ENCODE measurements at regions not wholly inside any gene's neighbourhood (a gene's known extent, or its start where the extent isn't known, plus 50 kb on each side); places are given as distances from the start of the nearest gene placed in this dataset.
"Not testable (repeated sequence)": the region's sequence is repeated elsewhere in the genome, so short reads cannot be mapped to it uniquely, and the experiment has no call there.

DNA sequence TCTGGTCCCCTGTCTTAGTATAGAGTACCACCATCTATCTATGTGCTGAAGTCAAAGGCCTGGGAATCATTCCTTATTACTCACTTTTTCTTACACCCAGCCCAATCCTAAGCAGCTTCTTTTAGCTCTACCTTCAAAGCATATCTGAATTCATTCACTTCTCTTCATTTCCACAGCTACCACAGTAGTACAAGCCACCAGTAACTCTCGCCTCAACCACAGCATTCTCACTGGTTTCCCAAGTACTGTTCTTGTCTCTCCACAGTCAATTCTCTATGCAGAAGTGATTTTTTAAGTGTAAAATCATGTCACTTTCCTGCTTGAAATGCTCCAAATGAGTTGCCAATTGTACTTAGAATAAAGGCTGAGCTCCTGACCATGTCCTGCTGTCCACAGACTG is 401.7 kb downstream of the OXSM start:
- DNase-seq, result no peak

DNA sequence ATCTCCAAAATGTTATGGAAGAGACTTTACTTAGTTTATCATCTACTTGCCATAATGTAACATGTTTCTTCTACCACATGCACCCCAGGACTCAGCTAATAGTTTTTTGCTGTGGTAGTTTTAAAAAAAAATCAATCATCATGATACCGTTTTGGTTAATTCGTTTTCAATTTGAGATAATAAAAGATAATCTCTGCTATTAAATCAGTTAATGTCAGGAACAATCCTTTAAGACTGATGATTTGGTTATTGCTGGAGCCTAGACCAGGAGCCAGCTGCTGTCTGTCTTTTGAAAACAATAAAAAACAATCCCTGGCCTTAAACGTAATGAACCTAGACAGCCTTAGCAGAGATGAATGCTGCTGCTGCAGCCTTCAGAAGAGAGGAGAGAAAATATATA is 403.7 kb downstream of the OXSM start:
- DNase-seq, result no peak

DNA sequence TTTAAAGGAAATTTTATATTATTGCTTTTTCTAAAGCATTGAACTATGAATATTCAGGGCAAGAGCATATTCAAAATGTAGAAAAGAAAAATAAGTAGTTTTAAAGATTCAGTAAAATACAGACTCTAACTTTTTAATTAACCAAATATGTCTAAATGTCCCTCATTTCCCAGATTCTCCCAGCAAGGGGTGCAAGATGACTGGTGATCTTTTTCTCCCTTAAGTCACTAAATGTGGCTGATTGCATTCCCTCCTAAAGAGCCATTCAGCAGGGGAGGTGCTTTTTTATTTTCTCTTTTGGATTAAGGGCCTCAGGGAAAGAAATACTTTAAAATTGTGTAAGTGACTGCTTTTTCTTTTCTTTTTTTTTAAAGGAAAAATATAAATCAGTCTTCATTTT is 406.9 kb downstream of the OXSM start:
- DNase-seq, result no peak

DNA sequence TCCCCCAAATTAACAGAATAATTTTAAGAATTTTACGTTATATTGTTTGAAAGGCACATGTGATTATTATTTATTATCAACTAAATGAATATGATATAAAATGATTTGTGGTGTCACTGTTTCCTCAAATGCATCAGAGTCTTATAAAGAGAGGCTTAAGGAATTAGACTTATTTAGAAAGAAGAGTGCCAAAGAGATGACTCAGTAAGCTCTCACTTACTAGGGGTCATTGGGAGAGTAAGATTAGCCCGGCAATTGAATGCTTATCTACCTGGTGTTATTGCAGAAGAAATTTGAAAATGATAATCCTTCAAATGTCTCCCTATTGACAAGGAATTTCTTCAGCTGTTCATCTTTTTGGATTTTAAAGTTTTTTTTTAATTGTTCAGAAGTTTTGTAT is 408.7 kb downstream of the OXSM start:
- DNase-seq, result no peak

DNA sequence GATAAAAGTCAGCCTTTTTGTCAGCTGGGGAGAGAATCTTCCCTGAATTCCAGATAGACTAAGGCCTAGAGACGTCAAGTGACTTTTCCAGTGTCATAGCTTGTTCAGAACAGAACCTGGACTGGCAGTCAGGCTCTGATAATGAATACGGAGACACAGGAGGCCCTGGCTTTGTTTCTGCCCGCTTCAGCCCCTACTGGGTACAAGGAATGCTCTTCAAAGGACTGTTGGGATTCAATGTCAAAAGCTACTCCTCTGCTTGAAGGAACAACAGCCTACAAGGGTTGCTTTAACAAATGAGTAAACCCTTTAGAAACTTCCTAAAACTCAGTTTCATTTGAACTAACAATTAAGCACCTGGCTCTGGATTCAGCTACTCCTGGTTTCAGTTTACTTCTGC is 412.3 kb downstream of the OXSM start:
- no peak for DNase-seq

DNA sequence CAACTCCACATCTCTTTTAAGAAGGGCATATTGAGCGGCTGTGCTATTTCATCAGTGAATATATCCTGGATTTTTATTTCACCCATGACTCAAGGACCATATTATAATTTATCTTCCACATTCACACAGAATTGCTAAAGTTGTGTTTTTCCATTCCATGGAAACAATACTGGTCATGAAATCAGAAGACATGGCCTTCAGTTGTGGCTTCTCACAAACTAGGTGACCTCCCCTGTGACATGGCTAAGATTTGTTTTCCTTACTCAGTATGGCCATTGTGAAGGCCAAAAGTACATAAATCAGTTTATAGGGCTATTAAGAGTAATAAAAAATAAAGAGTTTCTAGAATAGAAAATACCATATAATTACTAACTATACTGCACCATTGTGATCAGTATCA is 415.6 kb downstream of the OXSM start:
- no peak for DNase-seq

DNA sequence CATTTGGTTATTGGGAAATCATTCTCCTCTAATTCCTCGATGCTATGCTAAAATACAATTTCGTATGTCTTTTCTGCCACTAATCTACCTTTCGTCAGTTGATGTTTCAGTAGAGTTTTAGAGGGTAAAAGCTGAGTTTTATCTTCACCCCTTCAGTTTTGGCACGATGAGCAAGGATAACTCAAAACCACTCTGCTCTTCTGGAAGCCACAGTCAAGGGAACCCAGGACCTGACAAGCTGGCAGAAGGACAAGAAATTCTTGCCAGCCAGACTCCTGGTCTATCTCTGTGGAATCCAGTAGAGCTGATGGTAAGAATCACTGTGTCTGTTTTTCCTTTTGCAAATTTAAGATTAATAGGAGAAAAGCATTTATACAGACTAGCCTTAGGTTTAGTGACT is 414.4 kb upstream of the LRRC3B start:
- DNase-seq, result no peak

DNA sequence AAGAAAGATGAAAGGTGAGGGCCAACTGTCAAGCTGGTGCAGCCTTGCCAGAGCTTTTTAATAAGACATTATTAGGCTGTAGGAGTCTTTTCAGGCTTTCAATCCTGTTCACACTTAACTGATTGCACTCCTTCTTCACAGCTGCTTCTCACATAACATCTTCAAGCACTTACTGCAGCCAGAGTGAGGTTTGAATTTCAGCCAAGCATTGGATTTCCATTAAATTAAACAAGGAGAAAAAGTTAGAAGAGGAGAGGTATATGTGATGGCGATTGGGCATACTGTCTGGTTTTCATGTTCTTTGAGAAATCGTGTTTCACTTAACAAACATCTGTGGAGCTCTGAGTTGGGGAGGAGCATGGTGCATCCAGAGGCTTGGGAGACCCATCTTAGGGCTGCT is 392.8 kb upstream of the LRRC3B start:
- DNase-seq, result no peak

DNA sequence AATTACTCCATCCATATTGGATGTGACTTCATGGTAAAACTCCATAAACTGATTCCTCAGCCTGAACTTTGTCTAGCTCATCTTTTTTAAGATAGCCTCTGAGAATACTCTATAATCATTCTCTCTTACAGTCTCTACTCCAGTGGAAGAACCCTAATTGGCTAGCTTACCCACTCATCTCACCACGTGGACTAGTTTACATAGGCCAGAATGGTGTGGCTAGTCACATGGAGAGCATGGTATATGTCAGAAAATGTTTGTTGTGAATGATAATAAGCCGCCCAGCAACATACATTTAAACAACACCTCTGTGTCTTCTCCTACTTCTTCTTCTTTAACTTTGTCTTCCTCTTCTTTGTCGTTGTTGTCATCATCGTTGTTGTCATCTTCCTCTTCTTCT is 389.2 kb upstream of the LRRC3B start:
- no peak for DNase-seq

DNA sequence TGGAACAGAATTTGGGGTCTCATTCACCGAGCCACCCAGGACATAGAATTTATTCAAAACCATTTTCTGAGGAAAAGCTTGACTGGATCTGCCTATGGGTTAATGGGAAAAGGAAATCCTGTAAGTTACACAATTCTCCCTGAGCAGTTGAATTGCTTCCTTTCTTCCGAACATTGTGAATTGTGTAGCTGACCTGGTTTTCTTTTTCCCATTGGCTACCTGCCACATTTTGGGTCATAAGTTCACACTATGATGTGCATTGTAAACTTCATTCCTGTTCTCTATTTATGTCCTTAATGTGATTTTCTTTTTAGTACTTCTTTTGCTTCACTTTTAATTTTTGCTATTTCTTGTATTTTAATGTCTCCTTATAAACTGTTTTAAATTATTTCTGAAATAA is 386.0 kb upstream of the LRRC3B start:
- no peak for DNase-seq

DNA sequence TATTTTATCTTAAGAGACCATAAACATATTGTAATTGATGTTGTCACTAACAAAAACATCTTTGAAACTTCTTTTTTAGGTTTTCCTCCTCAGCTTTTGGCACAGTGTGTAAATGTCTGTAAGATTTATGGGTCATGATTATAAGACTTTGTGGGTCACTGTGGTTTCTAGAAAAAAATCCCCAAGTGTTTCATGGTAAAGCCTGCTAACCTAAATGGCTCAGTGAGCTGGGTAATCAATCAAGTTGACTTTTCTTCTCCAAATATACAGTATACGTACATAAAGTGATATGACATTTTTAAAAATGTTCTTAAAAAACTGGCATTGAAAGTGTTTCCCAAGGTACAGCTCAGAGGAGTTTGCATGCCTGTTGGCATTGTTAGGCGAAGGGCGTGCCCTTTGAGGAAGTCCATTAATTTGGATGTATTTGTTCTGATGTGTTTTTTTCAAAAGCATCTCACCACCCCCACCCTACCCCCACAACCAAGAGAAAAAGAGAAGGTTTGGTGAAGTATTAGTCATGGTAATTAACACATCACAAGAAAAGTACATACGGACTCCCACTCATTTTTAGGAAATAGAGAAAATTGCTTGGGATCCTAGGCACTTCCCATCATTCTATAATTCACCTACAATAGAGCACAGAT is 385.4 kb upstream of the LRRC3B start:
- DNase-seq, result no peak

DNA sequence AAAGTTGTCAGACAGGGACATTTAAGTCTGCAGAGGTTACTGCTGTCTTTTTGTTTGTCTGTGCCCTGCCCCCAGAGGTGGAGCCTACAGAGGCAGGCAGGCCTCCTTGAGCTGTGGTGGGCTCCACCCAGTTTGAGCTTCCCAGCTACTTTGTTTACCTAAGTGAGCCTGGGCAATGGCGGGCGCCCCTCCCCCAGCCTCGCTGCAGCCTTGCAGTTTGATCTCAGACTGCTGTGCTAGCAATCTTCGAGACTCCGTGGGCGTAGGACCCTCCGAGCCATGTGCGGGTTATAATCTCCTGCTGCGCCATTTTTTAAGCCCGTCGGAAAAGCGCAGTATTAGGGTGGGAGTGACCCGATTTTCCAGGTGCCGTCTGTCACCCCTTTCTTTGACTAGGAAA is 378.0 kb upstream of the LRRC3B start:
- DNase-seq, result not testable (repeated sequence)

DNA sequence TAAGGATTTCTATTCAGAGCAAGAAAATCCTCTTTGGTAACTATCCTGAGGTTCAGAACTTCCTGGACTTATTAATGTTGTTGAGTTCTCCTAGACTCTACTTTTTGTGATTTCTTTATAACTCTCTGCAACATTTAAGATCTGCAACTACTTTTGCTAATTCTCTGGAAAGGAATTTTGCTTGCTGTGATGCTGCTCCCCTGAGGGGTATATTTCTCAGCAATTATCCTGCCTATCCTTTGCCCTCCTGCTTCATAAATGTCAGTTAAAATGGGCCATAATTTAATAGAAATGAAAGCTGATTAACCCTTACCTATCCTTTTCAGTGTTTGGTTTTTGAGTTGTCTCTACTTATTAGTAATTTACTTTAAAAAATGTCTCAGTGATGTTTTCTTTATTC is 377.3 kb upstream of the LRRC3B start:
- DNase-seq, result no peak

DNA sequence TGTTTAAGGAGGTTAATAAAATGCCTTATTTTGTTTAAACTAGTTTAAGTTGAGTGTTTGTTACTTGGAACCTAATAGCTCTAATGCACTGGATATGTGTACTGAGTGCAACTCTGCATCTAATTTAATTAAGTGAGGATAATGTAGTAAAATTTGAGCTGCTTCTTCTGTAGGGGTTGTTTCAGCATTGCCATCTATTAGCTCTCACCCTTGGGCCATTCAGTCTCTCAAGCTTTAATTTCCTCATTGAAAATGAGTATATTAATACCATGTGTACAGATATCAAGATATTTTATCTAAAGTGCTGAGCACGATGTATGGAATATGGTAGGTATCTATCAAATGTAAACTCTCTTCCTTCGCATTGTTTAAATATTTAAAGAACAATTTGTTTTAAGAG is 375.7 kb upstream of the LRRC3B start:
- no peak for DNase-seq

DNA sequence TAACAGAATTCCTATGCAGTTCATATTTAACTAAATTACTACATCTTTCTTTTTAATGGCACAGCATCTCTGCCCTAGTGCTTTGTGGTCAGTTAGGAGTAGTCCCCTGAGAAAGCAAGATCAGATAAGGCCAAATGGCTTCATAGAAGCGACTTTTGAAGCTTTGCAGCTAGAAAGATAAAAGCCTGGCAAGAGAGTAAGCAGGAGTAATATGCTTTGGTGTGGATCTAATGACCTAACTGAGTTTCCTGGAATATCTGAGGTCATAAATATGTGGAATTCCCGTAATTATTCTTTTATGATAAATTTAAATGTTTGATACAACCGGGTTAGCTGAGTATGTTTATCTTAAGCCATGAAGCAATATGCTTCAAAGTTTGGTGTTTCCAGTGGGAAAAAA is 374.9 kb upstream of the LRRC3B start:
- no peak for DNase-seq

DNA sequence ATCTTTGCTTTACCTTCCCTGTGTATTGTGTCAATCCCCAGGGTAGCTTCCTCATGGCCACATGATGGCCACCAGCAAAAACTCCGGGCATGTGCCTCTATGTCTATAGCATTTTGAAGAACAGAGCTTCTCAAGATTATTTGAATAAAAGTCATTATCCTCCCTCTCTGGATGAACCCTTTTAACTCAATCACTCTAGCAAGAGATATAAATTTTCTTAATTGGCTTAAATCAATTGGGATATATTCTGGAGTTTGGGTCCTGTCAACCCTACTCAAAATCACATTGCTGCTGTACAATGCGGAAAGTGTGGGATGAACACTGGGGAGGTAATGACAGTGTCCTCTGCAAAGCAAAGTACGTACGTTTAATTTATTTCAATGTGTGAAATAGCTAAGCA is 370.6 kb upstream of the LRRC3B start:
- no peak for DNase-seq

DNA sequence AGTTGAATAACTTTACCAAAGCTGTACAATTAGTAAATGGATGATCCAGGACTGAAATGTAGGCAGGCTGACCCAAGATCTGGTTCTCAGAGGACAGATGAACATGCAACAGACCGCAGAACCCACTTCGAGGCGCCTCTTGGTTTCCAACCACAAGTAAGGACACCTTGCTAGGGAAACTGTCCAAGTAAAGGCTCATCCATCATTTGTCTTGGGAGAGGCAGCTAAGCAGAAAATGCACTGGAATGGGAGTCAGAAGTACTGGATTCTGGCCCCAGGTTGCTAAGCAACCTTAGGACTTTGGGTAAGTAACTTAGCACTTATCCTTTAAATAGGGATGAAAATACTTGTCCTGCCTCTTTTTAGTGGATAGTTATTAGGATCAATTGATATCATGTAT is 366.3 kb upstream of the LRRC3B start:
- DNase-seq, result no peak

DNA sequence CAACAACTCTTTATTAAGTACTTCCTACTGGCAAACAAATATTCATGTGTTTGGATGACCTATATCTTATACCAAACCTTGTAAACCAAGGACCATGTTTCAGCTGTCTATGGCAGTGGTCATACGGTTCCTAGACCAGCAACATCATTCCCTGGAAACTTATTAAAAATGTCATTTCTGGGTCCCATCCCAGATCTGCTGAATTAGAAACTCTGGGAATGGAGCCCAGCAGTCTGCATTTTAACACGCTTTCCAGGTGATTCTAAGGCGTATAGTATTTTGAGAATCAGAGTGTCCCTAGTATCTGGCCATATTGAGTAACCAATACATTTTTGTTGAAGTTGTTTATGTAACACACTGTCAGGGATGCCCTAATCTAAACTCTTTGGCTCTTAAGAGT is 363.4 kb upstream of the LRRC3B start:
- DNase-seq, result no peak

DNA sequence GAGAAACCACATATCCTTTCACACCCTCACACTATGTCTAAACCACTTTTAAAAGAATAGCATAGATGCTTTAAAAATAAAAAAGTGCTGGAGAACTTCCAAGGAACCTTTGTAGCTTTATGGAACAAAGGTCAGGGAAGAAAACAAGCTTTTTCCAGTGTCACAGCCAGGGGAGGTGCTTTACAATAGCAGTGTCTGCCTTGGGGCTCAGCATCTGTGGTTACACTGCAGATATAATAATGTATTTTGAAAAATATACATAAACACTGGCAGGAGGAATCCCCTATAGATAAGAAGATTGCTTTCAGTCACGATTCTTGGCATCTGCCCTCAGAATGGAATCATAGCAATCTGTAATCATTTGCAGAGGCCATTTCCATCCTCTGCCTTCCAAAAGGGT is 362.4 kb upstream of the LRRC3B start:
- DNase-seq, result no peak

DNA sequence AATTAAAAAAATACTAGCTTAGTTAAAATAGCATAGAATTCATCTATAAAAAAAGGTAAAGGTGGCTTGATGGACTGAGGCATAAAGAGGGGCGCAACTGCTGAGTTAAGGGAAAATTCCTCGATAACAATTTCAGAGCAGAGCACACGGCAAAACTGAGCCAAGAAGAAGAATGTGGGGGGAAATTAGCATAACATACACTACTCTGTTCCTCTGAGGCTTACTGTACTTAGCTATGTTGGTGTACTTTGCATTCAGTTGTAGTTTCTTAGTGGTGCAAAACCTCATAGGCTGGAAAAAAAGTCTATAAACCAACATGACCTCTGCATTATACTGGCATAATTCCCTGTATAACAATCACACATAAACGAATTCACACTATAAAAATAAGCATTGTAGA is 357.9 kb upstream of the LRRC3B start:
- no peak for DNase-seq

DNA sequence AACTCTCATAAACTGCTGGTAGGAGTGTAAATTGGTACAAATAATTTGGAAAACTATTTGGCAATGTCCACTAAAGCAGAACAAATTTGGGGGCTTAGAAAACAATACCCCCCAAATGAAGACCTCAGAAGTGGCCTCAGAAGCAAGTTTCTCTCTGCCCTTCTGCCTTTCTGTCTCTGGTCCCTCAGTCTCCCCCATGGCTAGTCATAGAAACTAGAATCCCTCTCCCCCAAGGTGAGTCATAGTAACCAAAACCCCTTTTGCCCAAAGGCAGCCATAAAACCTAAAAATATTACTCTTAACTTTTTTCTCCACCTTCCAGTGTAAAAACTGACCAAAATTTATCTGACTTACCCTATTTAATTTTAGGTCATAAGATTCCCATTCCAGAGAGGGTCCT is 350.7 kb upstream of the LRRC3B start:
- DNase-seq, result no peak

DNA sequence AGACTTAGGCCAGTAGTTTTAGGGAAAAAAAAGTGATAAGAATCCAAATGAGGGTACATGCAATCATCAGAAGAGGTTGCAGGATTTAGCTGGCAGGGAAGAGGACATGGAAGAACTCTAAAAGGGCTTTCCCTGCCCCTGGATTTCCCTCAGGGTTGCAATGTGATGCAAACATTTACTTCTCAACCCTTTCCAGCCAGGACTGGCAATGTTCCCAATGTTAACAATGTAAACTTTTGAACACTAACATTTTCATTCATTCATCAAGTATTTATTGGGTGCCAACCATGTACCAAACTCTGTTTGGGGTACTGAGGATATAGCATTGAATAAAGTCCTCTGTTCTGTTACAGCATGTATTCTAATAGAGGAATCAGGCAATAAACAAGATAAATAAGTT is 349.4 kb upstream of the LRRC3B start:
- no peak for DNase-seq

DNA sequence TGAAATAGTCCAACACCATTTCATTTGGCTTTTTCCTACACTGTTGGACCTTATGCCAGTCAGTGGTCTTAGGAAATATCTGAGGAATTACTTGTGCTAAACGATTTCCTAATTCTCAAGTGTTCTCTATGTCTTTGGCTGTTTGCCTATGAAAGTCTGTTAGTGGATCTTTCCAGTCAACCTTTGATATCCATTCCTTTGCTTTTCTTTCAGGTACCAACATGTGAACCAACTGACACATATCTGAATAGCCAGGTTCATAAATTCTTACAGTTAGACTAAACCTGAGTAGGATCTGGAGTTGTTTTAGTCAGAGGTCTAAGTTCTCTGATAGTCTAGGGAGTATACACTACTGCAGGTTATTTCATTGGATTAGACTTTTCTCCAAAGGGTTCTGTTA is 343.5 kb upstream of the LRRC3B start:
- DNase-seq, result no peak

DNA sequence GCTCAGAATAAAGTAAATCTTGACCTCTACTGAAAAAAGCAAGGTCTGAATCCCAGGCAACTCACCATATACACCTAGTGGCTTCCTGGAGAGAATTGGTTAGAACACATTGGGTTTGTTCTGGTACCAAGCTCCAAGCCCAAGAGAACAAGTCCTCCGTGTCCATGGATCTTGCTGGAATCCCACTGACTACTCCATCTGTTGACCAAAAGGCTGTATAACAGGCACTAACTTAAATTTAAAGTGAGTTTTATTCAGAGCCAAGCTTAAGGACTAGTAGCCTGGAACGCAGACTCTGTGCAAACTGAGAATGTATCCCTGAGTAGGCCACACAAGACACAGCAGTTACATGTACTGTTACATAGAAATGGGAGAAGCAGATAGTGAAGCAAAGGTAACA is 342.1 kb upstream of the LRRC3B start:
- DNase-seq, result no peak

DNA sequence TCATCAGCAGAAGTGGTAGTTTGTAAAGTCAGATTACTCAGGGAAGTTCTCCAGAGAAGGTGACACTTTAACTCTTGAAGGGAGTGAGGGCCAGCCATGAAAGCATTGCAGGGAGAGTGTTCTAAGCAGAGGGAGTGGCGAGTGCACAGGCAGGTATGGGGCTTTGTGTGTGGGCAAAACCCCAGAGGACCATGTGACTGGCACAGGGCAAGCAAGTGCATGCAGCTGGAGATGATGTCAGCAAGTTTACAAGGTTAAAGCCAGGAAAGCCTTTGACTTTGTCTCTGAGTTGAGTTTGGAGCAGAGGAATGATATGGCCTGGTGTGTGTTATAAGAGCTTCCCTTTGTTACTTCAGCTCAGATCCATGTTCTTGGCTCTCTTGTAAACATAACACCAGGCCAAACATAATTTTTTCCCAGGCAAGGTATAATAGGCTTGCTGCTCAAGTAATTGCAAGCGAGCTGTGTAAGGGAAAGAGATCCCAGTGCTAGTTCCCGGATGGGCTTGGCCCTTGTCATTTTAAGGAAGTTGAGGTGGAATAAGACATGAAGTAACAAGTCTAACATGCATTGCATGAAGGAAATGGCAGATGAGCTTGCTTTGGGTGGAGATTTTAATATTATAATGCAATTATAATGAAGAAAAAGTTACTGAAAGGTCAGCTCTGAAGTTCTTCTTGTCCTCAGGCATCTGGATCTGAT is 341.1 kb upstream of the LRRC3B start:
- DNase-seq, result no peak
